HG03571 (cell line): ENCODE measurements at regions not wholly inside any gene's neighbourhood (a gene's known extent, or its start where the extent isn't known, plus 50 kb on each side); places are given as distances from the start of the nearest gene placed in this dataset.

ENCODE experiments used
- ATAC-seq: cut with Tn5 transposase; IDR thresholded peaks from one replicate; pipeline ENCODE4 v1.9.1; 2021; ENCODE audit not compliant: unreplicated experiment

GRCh38 chr6:105797983-105798453, 288.1 kb upstream of the PRDM1 start:
- no peak for ATAC-seq

DNA sequence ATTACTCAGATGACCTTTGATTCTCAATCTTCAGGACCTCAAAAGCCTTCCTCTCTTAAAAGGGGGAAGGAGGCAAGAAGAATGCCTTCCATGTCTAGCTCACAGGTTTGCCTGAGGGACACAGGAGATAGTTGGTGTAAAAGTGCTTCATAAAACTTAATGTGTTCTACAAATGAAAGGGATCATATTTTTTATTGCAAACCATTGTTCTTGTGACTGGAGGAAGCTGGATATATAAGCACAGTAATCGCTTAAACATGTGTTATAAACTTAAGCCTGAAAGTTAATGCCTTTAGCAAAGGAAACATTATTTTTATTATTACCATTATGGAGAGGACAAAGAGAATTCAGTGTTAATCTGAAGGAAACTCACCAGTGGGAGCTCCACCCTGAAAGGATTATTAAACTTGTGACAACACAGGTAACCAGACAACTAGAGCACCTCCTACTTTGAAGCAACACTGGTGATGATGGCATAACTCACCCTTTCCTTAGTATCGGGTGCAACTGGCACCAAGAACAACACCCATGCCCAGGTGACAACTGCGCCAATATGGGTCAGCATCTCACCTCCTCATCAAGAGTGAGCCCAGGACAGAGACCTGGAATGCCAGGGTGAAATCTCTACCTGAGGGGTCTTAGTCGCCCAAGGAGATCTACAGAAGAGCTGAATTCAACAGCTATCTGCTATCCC, 288.7 kb upstream of the PRDM1 start:
- ATAC-seq, result no peak

GRCh38 chr6:105795913-105796517, 290.1 kb upstream of the PRDM1 start:
- ATAC-seq, result no peak

DNA sequence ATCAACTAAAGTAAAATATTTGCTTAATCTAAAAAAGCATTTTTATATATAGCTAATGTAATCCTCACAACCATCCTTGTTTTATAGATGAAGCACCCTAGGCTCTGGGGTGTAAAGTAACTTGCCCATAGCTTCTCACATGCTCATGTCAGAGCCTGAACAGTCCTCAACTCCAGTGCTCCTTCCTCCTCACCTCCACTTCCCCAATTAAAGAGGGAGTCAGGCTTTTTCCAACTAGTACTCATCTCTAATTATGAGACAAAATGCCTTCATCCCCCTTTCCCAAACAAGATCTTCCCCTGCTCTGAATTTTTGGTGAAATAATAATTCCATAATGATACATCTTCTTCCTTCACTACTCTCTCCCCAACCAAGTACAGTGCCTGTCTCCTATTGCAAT, 290.8 kb upstream of the PRDM1 start:
- no peak for ATAC-seq

GRCh38 chr6:105794870-105795269, 291.3 kb upstream of the PRDM1 start:
- ATAC-seq, result no peak

DNA sequence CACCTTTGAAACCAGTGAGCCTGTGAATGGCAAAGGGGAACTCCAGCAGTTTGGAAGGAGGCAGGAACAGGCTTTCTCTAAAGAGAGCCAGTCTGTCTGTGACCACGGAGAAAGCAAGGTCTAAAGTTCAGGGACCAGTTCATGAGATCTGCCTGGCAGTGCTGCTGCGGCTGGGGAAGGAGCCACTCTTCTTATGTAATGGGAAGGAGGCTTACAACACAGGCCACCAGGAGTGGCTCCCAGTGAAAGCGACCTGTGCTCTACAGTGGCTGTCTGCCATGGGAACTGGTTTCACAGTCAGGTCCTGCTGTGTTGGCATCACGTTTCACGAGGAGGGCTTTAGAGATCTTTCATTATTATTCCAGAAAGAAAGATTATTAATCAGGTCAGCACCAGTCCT, 291.9 kb upstream of the PRDM1 start:
- ATAC-seq, result no peak

DNA sequence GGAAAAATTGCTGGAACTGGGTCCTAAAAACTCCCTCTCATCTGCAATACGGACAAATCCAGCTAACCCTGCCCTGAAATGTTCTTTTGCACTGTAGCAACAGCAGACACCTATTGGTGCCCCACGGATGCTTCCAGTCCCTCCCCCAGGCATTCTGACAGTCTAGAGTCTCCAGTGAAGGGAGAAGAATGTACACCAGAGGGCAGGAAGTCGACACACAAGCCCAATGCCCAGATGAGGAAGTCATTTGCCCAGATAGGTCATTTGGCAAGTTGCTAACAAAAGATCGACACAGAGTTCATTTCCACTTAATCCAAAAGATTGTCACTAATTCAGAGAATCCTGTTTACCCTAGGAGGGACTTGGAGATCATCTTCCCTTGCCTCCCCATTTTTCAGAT, 293.0 kb upstream of the PRDM1 start:
- no peak for ATAC-seq

DNA sequence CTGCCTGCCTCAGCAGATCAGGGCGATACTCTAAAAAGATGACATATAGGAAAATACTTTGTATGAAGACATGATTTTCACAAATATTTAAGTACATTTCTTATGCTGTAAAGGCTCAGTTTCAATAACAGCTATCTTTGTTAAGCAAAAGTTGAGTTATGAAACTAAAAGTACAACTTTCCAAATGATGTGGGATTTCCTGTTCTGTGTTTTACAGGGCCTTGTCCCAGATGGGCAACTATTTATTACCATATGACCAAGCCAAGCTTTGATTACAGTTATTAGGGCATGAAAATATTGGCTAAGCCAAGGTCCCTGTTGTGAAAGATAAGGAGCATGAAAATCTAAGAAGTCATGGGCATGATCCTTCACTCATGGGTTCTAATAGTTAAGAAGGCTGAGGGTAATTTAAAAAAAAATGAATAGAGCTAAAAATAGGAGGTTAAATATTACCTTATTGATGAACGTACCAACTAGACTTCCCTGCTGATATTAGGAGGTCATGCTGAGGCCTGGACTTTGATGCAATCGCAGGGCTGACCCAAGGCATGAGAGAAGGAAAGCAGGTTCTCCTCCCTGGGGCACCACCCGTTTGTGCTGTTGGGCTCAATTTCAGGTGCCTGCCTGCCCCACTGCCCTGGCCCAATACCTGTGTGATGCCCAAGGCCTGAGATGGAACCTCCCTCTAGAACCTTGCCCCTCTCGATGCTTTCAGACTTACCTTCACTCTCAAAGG, 294.4 kb upstream of the PRDM1 start:
- ATAC-seq, result peak; percentile 51

DNA sequence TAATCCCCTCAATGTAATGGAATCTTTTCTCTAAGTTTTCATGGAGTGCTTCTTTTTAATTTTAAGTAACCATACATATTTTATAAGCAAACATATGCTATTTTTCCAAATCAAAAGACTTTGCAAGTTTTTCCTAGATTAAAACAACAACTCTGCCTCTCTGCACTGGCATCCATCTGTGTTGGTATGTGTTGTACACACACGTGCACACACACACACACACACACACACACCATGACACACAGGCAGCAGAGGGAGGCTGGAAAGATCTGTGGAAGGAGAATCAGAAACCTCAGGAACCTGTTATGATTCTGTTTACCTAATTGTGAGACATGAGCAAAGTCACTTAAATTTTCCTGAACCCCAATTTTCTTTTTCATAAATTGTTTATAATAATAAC, 295.0 kb upstream of the PRDM1 start:
- ATAC-seq, result no peak

DNA sequence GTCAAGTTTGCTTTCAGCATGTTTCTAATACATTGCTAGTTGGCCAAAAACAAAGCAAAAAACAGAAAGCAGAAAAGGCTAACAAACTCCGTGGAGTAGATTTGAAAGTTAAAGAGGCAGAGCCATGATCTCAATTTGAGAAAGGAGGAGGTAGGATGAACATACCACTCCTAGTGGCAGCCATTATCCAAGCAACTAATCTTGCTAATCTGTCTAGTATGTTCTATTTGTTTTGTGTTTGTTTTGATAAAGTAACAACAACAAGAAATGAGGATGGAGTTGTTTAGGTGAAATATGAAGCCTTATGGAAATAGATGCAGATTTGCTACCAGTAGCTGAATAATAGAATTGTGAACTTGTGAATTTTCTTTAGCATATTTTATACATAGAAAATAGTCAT, 295.5 kb upstream of the PRDM1 start:
- ATAC-seq, result no peak

- ATAC-seq, result no peak
These were observed 296.2 kb upstream of the PRDM1 start for GRCh38 chr6:105789935-105790334.

DNA sequence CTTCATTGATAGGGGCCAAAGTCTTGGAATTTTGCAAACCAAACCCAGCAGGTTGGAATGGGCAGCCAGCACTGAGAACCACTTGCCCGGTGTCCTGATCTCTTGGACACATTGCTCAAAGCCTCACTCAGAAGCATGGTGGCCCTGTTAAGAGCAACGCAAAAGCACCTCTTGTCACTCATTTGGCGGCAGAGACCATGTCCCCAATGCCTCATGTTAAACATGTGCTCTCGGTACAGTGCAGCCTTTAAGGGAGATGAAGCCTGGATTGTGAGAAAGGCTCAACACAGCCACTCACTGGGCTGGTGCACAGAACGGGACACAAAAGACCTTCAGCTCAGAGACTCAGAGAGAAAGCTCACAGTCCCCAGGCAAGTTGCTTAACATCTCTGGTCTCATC, 298.4 kb upstream of the PRDM1 start:
- no peak for ATAC-seq

DNA sequence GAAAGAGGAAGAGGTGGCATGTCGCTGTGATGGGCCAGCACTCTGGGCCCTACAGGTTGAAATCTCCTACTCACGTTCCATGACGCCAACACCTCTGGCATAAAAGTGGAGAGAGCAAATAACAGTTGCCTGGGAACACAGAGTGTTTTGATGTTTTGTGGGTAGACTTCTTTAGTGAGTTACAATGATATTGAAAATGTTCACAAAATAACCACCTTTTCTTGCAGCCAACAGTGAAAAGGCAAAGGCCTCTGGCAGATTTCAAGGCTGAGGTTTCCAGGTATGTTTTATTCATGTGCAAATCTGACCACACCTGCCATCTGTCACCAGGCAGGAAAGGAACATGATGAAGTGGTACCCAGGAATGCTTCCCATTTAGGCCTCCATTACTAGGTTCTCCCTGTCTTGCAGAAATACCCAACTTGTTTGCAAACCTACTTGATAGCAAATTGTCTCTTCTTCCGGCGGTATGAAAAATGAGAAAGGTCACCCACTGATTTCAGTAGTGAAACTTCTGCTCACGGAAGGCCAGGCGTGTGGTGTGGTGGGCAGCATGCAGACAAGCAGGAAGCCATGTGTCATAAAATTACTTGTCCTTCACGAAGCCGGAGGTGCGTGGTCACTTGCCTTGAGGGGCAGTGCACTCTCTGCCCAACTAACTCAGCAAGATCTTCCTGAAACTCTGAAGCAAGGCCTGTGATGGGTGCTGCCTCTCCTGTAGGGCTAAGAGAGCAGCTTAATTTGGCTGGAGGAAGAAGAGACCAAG, 299.1 kb upstream of the PRDM1 start:
- peak; percentile 60 for ATAC-seq

GRCh38 chr6:105786449-105786848, 299.7 kb upstream of the PRDM1 start:
- ATAC-seq, result no peak

DNA sequence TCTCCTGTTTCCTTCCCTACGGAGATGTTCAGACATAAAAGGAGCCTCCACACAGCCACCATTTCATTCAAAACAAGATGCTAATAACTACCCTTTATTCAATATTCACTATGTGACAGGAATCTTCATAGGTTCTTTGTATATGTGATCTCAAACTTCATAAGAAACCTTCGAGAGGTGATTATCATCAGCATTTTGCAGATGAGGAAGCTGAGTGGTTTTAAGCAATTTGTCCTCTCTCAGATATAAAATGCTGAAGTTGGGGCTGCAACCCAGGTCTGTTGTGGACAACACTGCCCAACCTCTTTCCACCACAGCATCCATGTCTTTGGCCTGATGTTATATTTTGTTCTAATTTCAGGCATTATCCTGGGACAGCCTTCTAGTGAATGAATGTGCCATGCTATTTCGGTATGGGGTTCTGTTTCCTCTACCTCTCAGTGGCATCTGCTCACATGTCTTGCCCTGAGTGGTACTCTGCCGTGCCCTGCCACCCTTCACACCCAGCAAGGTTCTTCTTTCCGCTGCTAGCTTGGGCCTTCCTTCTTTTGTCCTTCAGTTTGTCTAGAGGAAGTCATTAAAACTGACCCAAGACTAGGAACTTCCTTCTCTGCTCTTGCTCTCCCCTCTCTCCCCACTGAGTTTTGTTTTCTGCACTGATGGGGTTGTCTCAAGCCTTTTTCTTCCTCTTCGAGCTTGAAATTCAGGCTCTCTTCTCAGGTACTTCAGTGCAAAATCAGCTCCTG, 300.9 kb upstream of the PRDM1 start:
- no peak for ATAC-seq

- ATAC-seq, result no peak
These were observed 302.0 kb upstream of the PRDM1 start for GRCh38 chr6:105784179-105784578.

DNA sequence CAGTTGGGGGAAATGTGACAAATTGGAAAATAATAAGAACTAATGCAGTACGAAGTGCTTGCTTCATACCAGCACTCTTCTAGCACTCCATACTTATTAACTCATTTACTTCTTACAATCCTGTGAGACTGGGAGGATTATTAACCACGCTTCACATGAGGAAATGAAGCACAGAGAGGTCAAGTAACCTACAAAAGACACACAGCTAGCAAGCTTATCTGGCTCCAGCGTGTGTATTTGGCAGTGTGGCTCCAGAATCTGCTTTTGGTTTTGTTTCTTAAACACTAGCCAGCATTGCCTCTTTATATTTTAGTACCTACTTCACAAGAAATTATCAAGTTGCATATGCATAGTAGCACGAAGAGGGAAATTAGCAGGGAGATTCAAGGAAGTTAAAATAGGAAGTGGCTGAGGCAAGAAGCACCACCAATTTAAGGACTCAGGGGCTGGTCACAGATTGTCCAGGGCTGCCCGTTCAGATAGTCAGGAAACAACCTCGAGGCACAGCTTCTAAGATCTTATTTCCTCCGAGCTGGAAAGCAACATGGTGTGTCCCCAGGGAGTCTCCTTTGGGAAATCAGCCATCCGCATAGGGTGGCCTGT, 302.7 kb upstream of the PRDM1 start:
- no peak for ATAC-seq

- ATAC-seq, result no peak
These were observed 304.2 kb upstream of the PRDM1 start for GRCh38 chr6:105781915-105782314.

- ATAC-seq, result no peak
These were observed 304.9 kb upstream of the PRDM1 start for GRCh38 chr6:105781248-105781647.

DNA sequence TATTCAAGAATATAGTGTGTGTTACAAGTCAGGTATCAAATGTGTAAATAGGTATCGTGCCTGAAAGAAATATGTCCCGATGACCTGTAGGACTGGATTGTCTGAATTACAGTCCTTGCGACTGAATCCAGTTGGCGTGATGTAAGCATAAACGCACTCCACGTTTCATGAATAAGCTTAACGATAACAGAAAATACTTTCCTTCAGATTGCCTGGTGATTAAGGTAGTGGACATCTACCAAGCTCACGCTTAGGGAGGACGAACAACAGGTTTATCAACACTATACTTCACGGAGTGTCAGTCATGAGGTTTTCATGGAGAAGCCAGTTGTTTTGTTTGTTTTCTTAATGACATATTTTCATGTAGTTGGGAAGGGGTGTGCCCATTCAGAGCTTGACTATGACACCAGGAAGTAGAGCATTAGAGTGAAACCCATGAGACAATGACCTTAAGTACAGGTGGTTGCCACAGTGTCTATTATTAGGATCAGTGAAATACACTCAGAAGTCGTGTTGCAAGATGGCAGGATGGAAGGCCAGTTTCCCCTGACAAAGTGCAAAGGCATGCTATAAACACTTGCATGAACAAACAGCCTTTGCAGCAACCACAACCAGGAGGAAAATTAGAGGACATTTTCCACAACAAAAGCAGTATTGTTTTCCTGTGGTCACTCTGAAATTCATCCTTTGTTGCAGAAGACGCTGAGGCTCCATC, 305.8 kb upstream of the PRDM1 start:
- no peak for ATAC-seq
